HFF-Myc (cell line): ENCODE measurements at regions not wholly inside any gene's neighbourhood (a gene's known extent, or its start where the extent isn't known, plus 50 kb on each side); places are given as distances from the start of the nearest gene placed in this dataset.

ENCODE experiments used
- DNase-seq: peaks from one replicate; pipeline ENCODE4 v3.0.0-alpha.2; 2011; ENCODE audit warnings: low read depth; ENCODE audit errors: extremely low read depth
- H3K4me3 ChIP-seq: replicated peaks from 2 replicates; pipeline ENCODE4 v1.5.1; 2011; ENCODE audit warnings: low read depth, mild to moderate bottlenecking, control low read depth, low read length
- CTCF ChIP-seq: IDR thresholded peaks from 2 replicates; pipeline ENCODE4 v1.5.1; 2012; ENCODE audit warnings: mild to moderate bottlenecking, low read depth, low read length, control low read depth; ENCODE audit errors: missing control alignments

- TF ChIP-seq CTCF, result no peak
- DNase-seq, result no peak
- no peak overlapping the region for H3K4me3 ChIP-seq
Observed at GRCh38 chr3:158882445-158882844, 80.6 kb downstream of the MFSD1 start.

GRCh38 chr3:158896729-158897128 lies 94.9 kb downstream of the MFSD1 start:
- H3K4me3 ChIP-seq, result no peak overlapping the region
- TF ChIP-seq CTCF, result no peak
- no peak for DNase-seq

- DNase-seq, result no peak
- no peak for TF ChIP-seq CTCF
- H3K4me3 ChIP-seq, result no peak overlapping the region
Observed at GRCh38 chr3:158906749-158907148, 104.9 kb downstream of the MFSD1 start.

GRCh38 chr3:158908187-158908734 lies 106.4 kb downstream of the MFSD1 start:
- no peak for DNase-seq
- no peak for TF ChIP-seq CTCF
- H3K4me3 ChIP-seq, result no peak overlapping the region

- TF ChIP-seq CTCF, result no peak
- H3K4me3 ChIP-seq, result no peak overlapping the region
- DNase-seq, result no peak
Observed at GRCh38 chr3:158909870-158910269, 108.0 kb downstream of the MFSD1 start.

- no peak for DNase-seq
- H3K4me3 ChIP-seq, result no peak overlapping the region
- no peak for TF ChIP-seq CTCF
Observed at GRCh38 chr3:158911586-158911985, 109.7 kb downstream of the MFSD1 start.

GRCh38 chr3:158912188-158912587 lies 110.3 kb downstream of the MFSD1 start:
- TF ChIP-seq CTCF, result no peak
- no peak for DNase-seq
- no peak overlapping the region for H3K4me3 ChIP-seq
